HepG2 (cell line): ENCODE measurements at regions not wholly inside any gene's neighbourhood (a gene's known extent, or its start where the extent isn't known, plus 50 kb on each side); places are given as distances from the start of the nearest gene placed in this dataset.

Experiments
- ATAC-seq: fragments of 200-7000 bp; cut with Tn5 transposase; 3 replicates; pipeline ENCODE4 v1.9.1; 2020; ENCODE audit warnings: mild to moderate bottlenecking, moderate library complexity
- BruUV-seq: library from RNA; stranded (reverse); fragments of 400-500 nt; replicated peaks from 2 replicates; lab custom pipeline; 2021; lab: Mats Ljungman, UMichigan
- CTCF ChIA-PET: fragments of 300-600 bp; formaldehyde crosslinking; extraction: SDS; loops from one replicate; lab custom pipeline; 2021; ENCODE audit warnings: low total read pairs, inconsistent platforms, low intra/inter-chr PET ratio; lab: Yijun Ruan, JAX
- POLR2A ChIA-PET: fragments of 350-600 bp; sonication (Branson Sonifier 250); formaldehyde crosslinking; loops from one replicate; lab custom pipeline; 2020; ENCODE audit warnings: antibody characterized with exemption, inconsistent platforms; lab: Yijun Ruan, JAX
- DNase-seq: peaks from one replicate; pipeline ENCODE4 v3.0.0-alpha.2; 2015; ENCODE audit warnings: low spot score
- FAIRE-seq: peaks from 3 replicates; lab custom pipeline; 2011; peaks lifted over from hg19 to GRCh38; lab: Jason Lieb, UNC
- H2AFZ ChIP-seq: one replicate; pipeline ENCODE4 v1.6.1; 2011; ENCODE audit warnings: low read length, inconsistent platforms
- H3K27ac ChIP-seq: fragments of 300-600 bp; 3 replicates; pipeline ENCODE4 v1.8.0; 2011; ENCODE audit warnings: mixed run types, mild to moderate bottlenecking, mixed read lengths, low read length, inconsistent platforms; ENCODE audit not compliant: insufficient read depth; ENCODE audit errors: extremely low read length
- H3K27me3 ChIP-seq, 2 experiments: fragments of 200-600 bp in 1 of 2; 2 replicates in 1 of 2; 3 replicates in 1 of 2; pipeline versions ENCODE4 v1.6.0 to v1.8.0; 2011; ENCODE audit warnings: low read length in 2 of 2, mild to moderate bottlenecking in 2 of 2, moderate library complexity in 2 of 2, inconsistent platforms in 1 of 2; ENCODE audit not compliant: insufficient read depth in 2 of 2, control insufficient read depth in 1 of 2
- H3K36me3 ChIP-seq, 2 experiments: fragments of 200-600 bp in 1 of 2; replicated peaks in 1 of 2; 2 replicates in 1 of 2; 3 replicates in 1 of 2; pipeline versions ENCODE4 v1.5.1 to v1.8.0; 2011; ENCODE audit warnings: low read length in 2 of 2, inconsistent platforms in 1 of 2; ENCODE audit not compliant: insufficient read depth in 2 of 2, control insufficient read depth in 1 of 2
- H3K4me1 ChIP-seq: 2 replicates; pipeline ENCODE4 v1.5.1; 2012; ENCODE audit warnings: low read length, inconsistent platforms; ENCODE audit not compliant: insufficient read depth
- H3K4me2 ChIP-seq: 2 replicates; pipeline ENCODE4 v1.6.0; 2011; ENCODE audit warnings: low read depth, low read length, inconsistent platforms
- H3K4me3 ChIP-seq, 3 experiments: fragments of 200-600 bp in 1 of 3; sonication (generic), shearing (Covaris generic) in 1 of 3; replicated peaks in 1 of 3; 2 replicates each; pipeline ENCODE4 v1.5.1; 2011 to 2016; ENCODE audit warnings: low read length in 3 of 3, inconsistent platforms in 2 of 3, low read depth in 2 of 3, mild to moderate bottlenecking in 2 of 3, control low read depth in 1 of 3, mixed read lengths in 1 of 3; ENCODE audit not compliant: insufficient read depth in 1 of 3
- H3K79me2 ChIP-seq: one replicate; pipeline ENCODE4 v1.6.1; 2011; ENCODE audit warnings: low read length, inconsistent platforms; ENCODE audit not compliant: insufficient read depth
- H3K9ac ChIP-seq: 2 replicates; pipeline ENCODE4 v1.6.0; 2011; ENCODE audit warnings: mild to moderate bottlenecking, low read depth, low read length, inconsistent platforms; ENCODE audit not compliant: insufficient read depth
- H3K9me3 ChIP-seq: 2 replicates; pipeline ENCODE4 v1.5.1; 2012; ENCODE audit warnings: mild to moderate bottlenecking, low read length
- H4K20me1 ChIP-seq: 2 replicates; pipeline ENCODE4 v1.6.0; 2011; ENCODE audit warnings: inconsistent platforms, mild to moderate bottlenecking, low read length, moderate library complexity; ENCODE audit not compliant: insufficient read depth
- AKAP8 ChIP-seq: sonication (generic); formaldehyde crosslinking; IDR thresholded peaks from 2 replicates; pipeline ENCODE4 v1.5.1; 2020; ENCODE audit warnings: mild to moderate bottlenecking, missing genetic modification reagents
- DMAP1 ChIP-seq: IDR thresholded peaks from 2 replicates; pipeline ENCODE4 v1.6.1; 2016
- DNMT3B ChIP-seq: conservative IDR thresholded peaks from 2 replicates; pipeline ENCODE4 v1.6.1; 2016; ENCODE audit warnings: missing biosample characterization, control low read depth
- GLI4 ChIP-seq: sonication (generic); formaldehyde crosslinking; IDR thresholded peaks from 2 replicates; pipeline ENCODE4 v1.5.1; 2020; ENCODE audit warnings: missing genetic modification reagents, mild to moderate bottlenecking, moderate library complexity, borderline replicate concordance
- HNRNPK ChIP-seq: fragments of 200-400 bp; formaldehyde crosslinking; IDR thresholded peaks from 2 replicates; pipeline ENCODE4 v1.6.1; 2018; ENCODE audit warnings: low read length, low read depth, moderate library complexity, mild to moderate bottlenecking; ENCODE audit not compliant: poor library complexity, severe bottlenecking
- NFIB ChIP-seq: sonication (generic); formaldehyde crosslinking; IDR thresholded peaks from 2 replicates; pipeline ENCODE4 v1.9.0; 2021; ENCODE audit warnings: missing genetic modification reagents, mild to moderate bottlenecking, borderline replicate concordance
- NFKBIZ ChIP-seq: IDR thresholded peaks from 2 replicates; pipeline ENCODE4 v1.6.1; 2018; ENCODE audit warnings: missing genetic modification reagents, missing compliant biosample characterization
- ZBTB21 ChIP-seq: sonication (generic); formaldehyde crosslinking; IDR thresholded peaks from 2 replicates; pipeline ENCODE4 v1.4.0; 2020; ENCODE audit warnings: missing genetic modification reagents
- ZBTB38 ChIP-seq: sonication (generic); formaldehyde crosslinking; IDR thresholded peaks from 2 replicates; pipeline ENCODE4 v1.5.1; 2020; ENCODE audit warnings: mild to moderate bottlenecking, missing genetic modification reagents
- ZNF230 ChIP-seq: sonication (generic); formaldehyde crosslinking; IDR thresholded peaks from 2 replicates; pipeline ENCODE4 v1.4.0; 2020; ENCODE audit warnings: mild to moderate bottlenecking, missing genetic modification reagents
- ZNF232 ChIP-seq: sonication (generic); formaldehyde crosslinking; IDR thresholded peaks from 2 replicates; pipeline ENCODE4 v1.4.0; 2020; ENCODE audit warnings: missing genetic modification reagents, borderline replicate concordance
- ZNF292 ChIP-seq: sonication (generic); formaldehyde crosslinking; IDR thresholded peaks from 2 replicates; pipeline ENCODE4 v1.8.1; 2022; ENCODE audit warnings: mild to moderate bottlenecking, low read depth, missing genetic modification reagents, borderline replicate concordance
- ZNF326 ChIP-seq: sonication (generic); formaldehyde crosslinking; IDR thresholded peaks from 2 replicates; pipeline ENCODE4 v1.4.0; 2020; ENCODE audit warnings: missing genetic modification reagents, borderline replicate concordance
- ZNF605 ChIP-seq: sonication (generic); formaldehyde crosslinking; IDR thresholded peaks from 2 replicates; pipeline ENCODE4 v1.8.0; 2022; ENCODE audit warnings: mild to moderate bottlenecking, missing genetic modification reagents
- ZNF883 ChIP-seq: sonication (generic); formaldehyde crosslinking; IDR thresholded peaks from 2 replicates; pipeline ENCODE4 v1.5.1; 2020; ENCODE audit warnings: mild to moderate bottlenecking, missing genetic modification reagents; ENCODE audit errors: not compliant biosample characterization
- WGBS: methylation state at CpG from one replicate; pipeline ENCODE4 v1.1.6; 2017; ENCODE audit warnings: low lambda C conversion rate; 5-methylcytosine and 5-hydroxymethylcytosine counted together
- in situ Hi-C: cut with HindIII; loops from 2 replicates; pipeline ENCODE4 v1.10.0; 2017; ENCODE audit warnings: low pct_unique_long_range_greater_than_20kb; ENCODE audit not compliant: extremely low pct_ligation_motif_present
- intact Hi-C: fragments of 100-400 bp; cut with micrococcal nuclease; formaldehyde crosslinking; loops from one replicate; pipeline ENCODE4 v1.10.0; 2022; ENCODE audit not compliant: unreplicated experiment
- TF ChIP-seq, protein P1 (sequence below): sonication (generic); formaldehyde crosslinking; IDR thresholded peaks from 2 replicates; pipeline ENCODE4 v1.4.0; 2020; ENCODE audit warnings: missing genetic modification reagents, borderline replicate concordance
- TF ChIP-seq, protein P2 (sequence below): IDR thresholded peaks from 2 replicates; pipeline ENCODE4 v1.6.1; 2016; ENCODE audit warnings: control low read depth
- TF ChIP-seq, protein P3 (sequence below): sonication (generic); formaldehyde crosslinking; IDR thresholded peaks from 2 replicates; pipeline ENCODE4 v1.5.1; 2020; ENCODE audit warnings: missing genetic modification reagents, mild to moderate bottlenecking, borderline replicate concordance

DNA sequence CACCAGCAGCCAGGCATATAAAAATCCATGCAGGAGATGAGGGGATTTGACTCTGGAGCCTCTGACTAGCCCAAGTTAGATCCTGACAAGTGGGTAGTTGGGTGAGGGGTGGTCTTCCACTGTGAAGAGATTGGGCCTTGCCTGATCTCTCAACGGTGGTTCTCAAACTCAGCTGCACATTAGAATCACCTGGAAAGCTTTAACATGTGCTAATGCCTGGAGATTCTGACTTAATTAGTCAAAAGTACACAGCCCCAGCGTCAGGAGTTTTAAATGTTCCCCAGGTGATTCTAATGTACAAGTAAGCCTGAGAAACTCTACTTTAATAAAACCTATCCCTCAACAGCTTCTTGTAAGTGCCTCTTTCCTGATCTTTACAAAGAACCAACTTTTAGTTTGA, 57.5 kb downstream of the GCNT4 start:
- no peaks in the 10 kb centered on the region for H3K36me3 ChIP-seq
- no peak for DNase-seq
- H3K4me2 ChIP-seq, result no peak overlapping the region
- intact Hi-C loops, result no loop called here
- no peak for ATAC-seq
- no peaks in the 10 kb centered on the region for H3K79me2 ChIP-seq
- peaks cover 33% of the 10 kb centered on the region for H3K4me1 ChIP-seq
- H3K9ac ChIP-seq, result no peak overlapping the region
- H2AFZ ChIP-seq, result no peak overlapping the region
- no peak for TF ChIP-seq NFKBIZ
- TF ChIP-seq ZNF232 (CRISPR knock-in tag), result no peak
- TF ChIP-seq AKAP8 (CRISPR knock-in tag), result no peak
- no peak for TF ChIP-seq NFIB (CRISPR knock-in tag)
- TF ChIP-seq, protein P1, sequence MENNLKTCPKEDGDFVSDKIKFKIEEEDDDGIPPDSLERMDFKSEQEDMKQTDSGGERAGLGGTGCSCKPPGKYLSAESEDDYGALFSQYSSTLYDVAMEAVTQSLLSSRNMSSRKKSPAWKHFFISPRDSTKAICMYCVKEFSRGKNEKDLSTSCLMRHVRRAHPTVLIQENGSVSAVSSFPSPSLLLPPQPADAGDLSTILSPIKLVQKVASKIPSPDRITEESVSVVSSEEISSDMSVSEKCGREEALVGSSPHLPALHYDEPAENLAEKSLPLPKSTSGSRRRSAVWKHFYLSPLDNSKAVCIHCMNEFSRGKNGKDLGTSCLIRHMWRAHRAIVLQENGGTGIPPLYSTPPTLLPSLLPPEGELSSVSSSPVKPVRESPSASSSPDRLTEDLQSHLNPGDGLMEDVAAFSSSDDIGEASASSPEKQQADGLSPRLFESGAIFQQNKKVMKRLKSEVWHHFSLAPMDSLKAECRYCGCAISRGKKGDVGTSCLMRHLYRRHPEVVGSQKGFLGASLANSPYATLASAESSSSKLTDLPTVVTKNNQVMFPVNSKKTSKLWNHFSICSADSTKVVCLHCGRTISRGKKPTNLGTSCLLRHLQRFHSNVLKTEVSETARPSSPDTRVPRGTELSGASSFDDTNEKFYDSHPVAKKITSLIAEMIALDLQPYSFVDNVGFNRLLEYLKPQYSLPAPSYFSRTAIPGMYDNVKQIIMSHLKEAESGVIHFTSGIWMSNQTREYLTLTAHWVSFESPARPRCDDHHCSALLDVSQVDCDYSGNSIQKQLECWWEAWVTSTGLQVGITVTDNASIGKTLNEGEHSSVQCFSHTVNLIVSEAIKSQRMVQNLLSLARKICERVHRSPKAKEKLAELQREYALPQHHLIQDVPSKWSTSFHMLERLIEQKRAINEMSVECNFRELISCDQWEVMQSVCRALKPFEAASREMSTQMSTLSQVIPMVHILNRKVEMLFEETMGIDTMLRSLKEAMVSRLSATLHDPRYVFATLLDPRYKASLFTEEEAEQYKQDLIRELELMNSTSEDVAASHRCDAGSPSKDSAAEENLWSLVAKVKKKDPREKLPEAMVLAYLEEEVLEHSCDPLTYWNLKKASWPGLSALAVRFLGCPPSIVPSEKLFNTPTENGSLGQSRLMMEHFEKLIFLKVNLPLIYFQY (CRISPR knock-in tag), result no peak
- no peak for TF ChIP-seq ZBTB21
- TF ChIP-seq ZNF326 (CRISPR knock-in tag), result no peak
- TF ChIP-seq DNMT3B, result no peak
- TF ChIP-seq ZBTB38 (CRISPR knock-in tag), result no peak
- TF ChIP-seq, protein P2, sequence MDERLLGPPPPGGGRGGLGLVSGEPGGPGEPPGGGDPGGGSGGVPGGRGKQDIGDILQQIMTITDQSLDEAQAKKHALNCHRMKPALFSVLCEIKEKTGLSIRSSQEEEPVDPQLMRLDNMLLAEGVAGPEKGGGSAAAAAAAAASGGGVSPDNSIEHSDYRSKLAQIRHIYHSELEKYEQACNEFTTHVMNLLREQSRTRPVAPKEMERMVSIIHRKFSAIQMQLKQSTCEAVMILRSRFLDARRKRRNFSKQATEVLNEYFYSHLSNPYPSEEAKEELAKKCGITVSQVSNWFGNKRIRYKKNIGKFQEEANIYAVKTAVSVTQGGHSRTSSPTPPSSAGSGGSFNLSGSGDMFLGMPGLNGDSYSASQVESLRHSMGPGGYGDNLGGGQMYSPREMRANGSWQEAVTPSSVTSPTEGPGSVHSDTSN (CRISPR knock-in tag), result no peak
- TF ChIP-seq ZNF605 (CRISPR knock-in tag), result no peak
- no peak for TF ChIP-seq ZNF230 (CRISPR knock-in tag)
- no peak for TF ChIP-seq GLI4
- TF ChIP-seq ZNF292 (CRISPR knock-in tag), result no peak
- no peak for TF ChIP-seq HNRNPK
- TF ChIP-seq ZNF883, result no peak
- TF ChIP-seq DMAP1, result no peak
- TF ChIP-seq, protein P3, sequence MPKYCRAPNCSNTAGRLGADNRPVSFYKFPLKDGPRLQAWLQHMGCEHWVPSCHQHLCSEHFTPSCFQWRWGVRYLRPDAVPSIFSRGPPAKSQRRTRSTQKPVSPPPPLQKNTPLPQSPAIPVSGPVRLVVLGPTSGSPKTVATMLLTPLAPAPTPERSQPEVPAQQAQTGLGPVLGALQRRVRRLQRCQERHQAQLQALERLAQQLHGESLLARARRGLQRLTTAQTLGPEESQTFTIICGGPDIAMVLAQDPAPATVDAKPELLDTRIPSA, result no peak
- TF ChIP-seq, all 625 proteins: peak for 0
- in situ Hi-C loops, result no loop called here
- CTCF ChIA-PET, result no interaction called here
- no peaks in the 10 kb centered on the region for H3K27me3 ChIP-seq
- POLR2A ChIA-PET, result no interaction called here
- no peak overlapping the region for H3K27ac ChIP-seq
- WGBS, result 36% methylated on average over 2 of the region's 2 CpGs
- no peak for FAIRE-seq
- no TSS peak for BruUV-seq
- H4K20me1 ChIP-seq, result no peaks in the 10 kb centered on the region
- no peaks in the 10 kb centered on the region for H3K9me3 ChIP-seq
- H3K4me3 ChIP-seq, result no peak overlapping the region
